ENCODE measurements at regions not wholly inside any gene's neighbourhood (a gene's known extent, or its start where the extent isn't known, plus 50 kb on each side); places are given as distances from the start of the nearest gene placed in this dataset.

- H3K9ac ChIP-seq (ENCODE audit: low read length): no peak overlapping the region
- no peaks in the 10 kb centered on the region for H3K36me3 ChIP-seq (ENCODE audit: control insufficient read depth, insufficient read depth, low read length)
- no peak overlapping the region for H3K4me3 ChIP-seq (ENCODE audit: low read depth, low read length)
- H3K4me1 ChIP-seq (ENCODE audit: control insufficient read depth, insufficient read depth, low read length): peaks cover 9% of the 10 kb centered on the region
- H3K9me3 ChIP-seq (ENCODE audit: control insufficient read depth, insufficient read depth, low read depth, low read length): no peaks in the 10 kb centered on the region
- H3K27ac ChIP-seq (ENCODE audit: low read depth, low read length): no peak overlapping the region
- H3K27me3 ChIP-seq (ENCODE audit: control insufficient read depth, insufficient read depth, low read length): no peaks in the 10 kb centered on the region
Observed at GRCh38 chr6:40268166-40268565, 319.0 kb downstream of the LRFN2 start.

DNA sequence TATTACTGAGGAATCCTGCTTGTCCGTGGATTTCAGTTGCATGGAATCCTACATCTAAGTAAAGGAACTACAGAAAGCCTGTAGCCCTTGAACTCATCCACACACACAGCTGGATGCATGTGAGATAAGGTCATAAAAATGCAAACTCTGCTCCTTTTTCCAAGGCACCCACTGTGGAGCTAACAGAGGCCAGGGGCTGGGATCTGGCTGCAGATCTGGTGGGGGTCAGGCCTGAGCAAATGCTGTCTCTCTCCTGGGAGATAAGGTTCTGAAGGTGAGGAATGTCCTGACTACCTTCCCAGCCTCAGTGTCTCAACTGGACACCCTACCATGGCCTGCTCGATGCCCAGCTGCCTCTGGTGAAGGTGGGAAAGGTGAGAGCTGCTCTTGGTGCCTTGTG, 321.5 kb downstream of the LRFN2 start:
- Histone ChIP-seq H3K27ac (ENCODE audit: low read depth, low read length) (no peak overlapping the region), H3K36me3 (ENCODE audit: control insufficient read depth, insufficient read depth, low read length) (no peaks in the 10 kb centered on the region), H3K9ac (ENCODE audit: low read length) (no peak overlapping the region), H3K27me3 (ENCODE audit: control insufficient read depth, insufficient read depth, low read length) (no peaks in the 10 kb centered on the region), H3K4me1 (ENCODE audit: control insufficient read depth, insufficient read depth, low read length) (peaks cover 9% of the 10 kb centered on the region), H3K9me3 (ENCODE audit: control insufficient read depth, insufficient read depth, low read depth, low read length) (no peaks in the 10 kb centered on the region), H3K4me3 (ENCODE audit: low read depth, low read length) (no peak overlapping the region)

- Histone ChIP-seq H3K27ac (ENCODE audit: low read depth, low read length) (no peak overlapping the region), H3K27me3 (ENCODE audit: control insufficient read depth, insufficient read depth, low read length) (no peaks in the 10 kb centered on the region), H3K4me1 (ENCODE audit: control insufficient read depth, insufficient read depth, low read length) (peaks cover 9% of the 10 kb centered on the region), H3K9ac (ENCODE audit: low read length) (no peak overlapping the region), H3K36me3 (ENCODE audit: control insufficient read depth, insufficient read depth, low read length) (no peaks in the 10 kb centered on the region), H3K9me3 (ENCODE audit: control insufficient read depth, insufficient read depth, low read depth, low read length) (no peaks in the 10 kb centered on the region), H3K4me3 (ENCODE audit: low read depth, low read length) (no peak overlapping the region)
Observed at GRCh38 chr6:40263970-40264369, 323.2 kb downstream of the LRFN2 start.

DNA sequence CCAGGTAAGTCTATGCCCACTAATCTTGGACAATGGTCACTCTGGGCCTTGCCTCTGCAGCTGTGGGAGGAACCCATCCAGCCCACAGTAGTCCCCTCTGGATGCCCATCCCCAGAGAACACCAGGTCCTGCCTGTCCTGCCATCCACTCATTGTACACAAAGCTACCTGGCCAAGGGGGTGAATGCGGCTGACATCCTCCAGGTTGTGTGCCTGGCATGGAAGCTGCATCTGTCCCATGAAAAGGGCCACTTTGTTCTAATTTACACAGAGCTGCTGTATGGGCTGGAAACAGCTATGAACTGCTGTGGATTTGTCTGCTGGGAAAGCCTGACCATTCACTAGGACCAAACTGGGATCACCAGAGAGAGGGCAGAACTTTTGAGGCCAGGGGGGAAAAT, 324.8 kb downstream of the LRFN2 start:
- Histone ChIP-seq H3K9me3 (ENCODE audit: control insufficient read depth, insufficient read depth, low read depth, low read length) (no peaks in the 10 kb centered on the region), H3K4me3 (ENCODE audit: low read depth, low read length) (no peak overlapping the region), H3K27me3 (ENCODE audit: control insufficient read depth, insufficient read depth, low read length) (no peaks in the 10 kb centered on the region), H3K27ac (ENCODE audit: low read depth, low read length) (no peak overlapping the region), H3K9ac (ENCODE audit: low read length) (no peak overlapping the region), H3K36me3 (ENCODE audit: control insufficient read depth, insufficient read depth, low read length) (no peaks in the 10 kb centered on the region), H3K4me1 (ENCODE audit: control insufficient read depth, insufficient read depth, low read length) (peaks cover 6% of the 10 kb centered on the region)

GRCh38 chr6:40258531-40258930, 324.3 kb upstream of the MOCS1 start:
- Histone ChIP-seq H3K36me3 (ENCODE audit: control insufficient read depth, insufficient read depth, low read length) (no peaks in the 10 kb centered on the region), H3K27me3 (ENCODE audit: control insufficient read depth, insufficient read depth, low read length) (no peaks in the 10 kb centered on the region), H3K27ac (ENCODE audit: low read depth, low read length) (no peak overlapping the region), H3K4me1 (ENCODE audit: control insufficient read depth, insufficient read depth, low read length) (peaks cover 6% of the 10 kb centered on the region), H3K9ac (ENCODE audit: low read length) (no peak overlapping the region), H3K4me3 (ENCODE audit: low read depth, low read length) (no peak overlapping the region), H3K9me3 (ENCODE audit: control insufficient read depth, insufficient read depth, low read depth, low read length) (no peaks in the 10 kb centered on the region)

DNA sequence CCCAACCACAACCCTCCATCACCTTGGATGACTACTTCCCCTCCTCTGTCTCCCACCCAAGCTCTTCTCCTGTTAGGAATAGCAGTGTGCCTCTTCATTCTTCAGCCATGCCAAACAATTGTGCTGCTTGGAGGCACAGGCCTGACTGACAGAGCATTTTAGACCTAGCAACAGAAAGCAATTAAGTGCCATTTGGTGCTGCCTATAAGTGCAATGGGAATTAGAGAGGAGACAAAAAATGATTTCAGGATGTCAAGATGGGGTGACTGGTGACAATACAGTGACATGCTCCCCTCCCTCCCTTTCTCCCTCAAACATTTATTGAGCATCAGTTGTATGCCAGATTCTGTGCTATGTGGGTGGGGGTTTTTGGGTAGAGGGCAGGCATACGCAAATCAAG, 322.6 kb upstream of the MOCS1 start:
- Histone ChIP-seq H3K4me3 (ENCODE audit: low read depth, low read length) (no peak overlapping the region), H3K27me3 (ENCODE audit: control insufficient read depth, insufficient read depth, low read length) (no peaks in the 10 kb centered on the region), H3K9ac (ENCODE audit: low read length) (no peak overlapping the region), H3K27ac (ENCODE audit: low read depth, low read length) (no peak overlapping the region), H3K9me3 (ENCODE audit: control insufficient read depth, insufficient read depth, low read depth, low read length) (no peaks in the 10 kb centered on the region), H3K36me3 (ENCODE audit: control insufficient read depth, insufficient read depth, low read length) (no peaks in the 10 kb centered on the region), H3K4me1 (ENCODE audit: control insufficient read depth, insufficient read depth, low read length) (peaks cover 6% of the 10 kb centered on the region)

- H3K27ac ChIP-seq (ENCODE audit: low read depth, low read length): no peak overlapping the region
- H3K4me1 ChIP-seq (ENCODE audit: control insufficient read depth, insufficient read depth, low read length): peaks cover 6% of the 10 kb centered on the region
- H3K4me3 ChIP-seq (ENCODE audit: low read depth, low read length): no peak overlapping the region
- H3K36me3 ChIP-seq (ENCODE audit: control insufficient read depth, insufficient read depth, low read length): no peaks in the 10 kb centered on the region
- H3K9ac ChIP-seq (ENCODE audit: low read length): no peak overlapping the region
- H3K9me3 ChIP-seq (ENCODE audit: control insufficient read depth, insufficient read depth, low read depth, low read length): no peaks in the 10 kb centered on the region
- no peaks in the 10 kb centered on the region for H3K27me3 ChIP-seq (ENCODE audit: control insufficient read depth, insufficient read depth, low read length)
Observed at GRCh38 chr6:40256224-40256623, 322.0 kb upstream of the MOCS1 start.

DNA sequence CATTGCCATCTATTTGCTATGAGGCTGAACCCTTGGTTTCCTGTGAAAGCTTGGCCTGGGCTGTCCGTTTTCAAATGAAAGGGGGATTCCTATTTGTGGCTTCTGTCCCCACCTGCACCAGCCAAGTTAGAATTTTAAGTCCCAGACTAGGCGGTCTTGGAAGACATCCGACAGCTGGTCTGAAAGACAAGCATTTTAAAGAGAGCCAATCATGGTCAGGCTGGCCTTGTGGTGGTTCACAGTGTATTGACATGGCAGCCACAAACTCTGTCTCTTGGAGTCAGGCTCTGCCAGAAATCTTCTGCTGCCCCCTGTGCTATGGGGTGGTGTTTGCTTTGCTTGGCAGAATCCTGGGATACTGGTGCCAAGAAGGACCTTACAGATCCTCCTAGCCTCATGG, 319.2 kb upstream of the MOCS1 start:
- Histone ChIP-seq H3K9ac (ENCODE audit: low read length) (no peak overlapping the region), H3K27ac (ENCODE audit: low read depth, low read length) (no peak overlapping the region), H3K4me3 (ENCODE audit: low read depth, low read length) (no peak overlapping the region), H3K4me1 (ENCODE audit: control insufficient read depth, insufficient read depth, low read length) (peaks cover under 1% of the 10 kb centered on the region), H3K27me3 (ENCODE audit: control insufficient read depth, insufficient read depth, low read length) (no peaks in the 10 kb centered on the region), H3K9me3 (ENCODE audit: control insufficient read depth, insufficient read depth, low read depth, low read length) (no peaks in the 10 kb centered on the region), H3K36me3 (ENCODE audit: control insufficient read depth, insufficient read depth, low read length) (no peaks in the 10 kb centered on the region)

DNA sequence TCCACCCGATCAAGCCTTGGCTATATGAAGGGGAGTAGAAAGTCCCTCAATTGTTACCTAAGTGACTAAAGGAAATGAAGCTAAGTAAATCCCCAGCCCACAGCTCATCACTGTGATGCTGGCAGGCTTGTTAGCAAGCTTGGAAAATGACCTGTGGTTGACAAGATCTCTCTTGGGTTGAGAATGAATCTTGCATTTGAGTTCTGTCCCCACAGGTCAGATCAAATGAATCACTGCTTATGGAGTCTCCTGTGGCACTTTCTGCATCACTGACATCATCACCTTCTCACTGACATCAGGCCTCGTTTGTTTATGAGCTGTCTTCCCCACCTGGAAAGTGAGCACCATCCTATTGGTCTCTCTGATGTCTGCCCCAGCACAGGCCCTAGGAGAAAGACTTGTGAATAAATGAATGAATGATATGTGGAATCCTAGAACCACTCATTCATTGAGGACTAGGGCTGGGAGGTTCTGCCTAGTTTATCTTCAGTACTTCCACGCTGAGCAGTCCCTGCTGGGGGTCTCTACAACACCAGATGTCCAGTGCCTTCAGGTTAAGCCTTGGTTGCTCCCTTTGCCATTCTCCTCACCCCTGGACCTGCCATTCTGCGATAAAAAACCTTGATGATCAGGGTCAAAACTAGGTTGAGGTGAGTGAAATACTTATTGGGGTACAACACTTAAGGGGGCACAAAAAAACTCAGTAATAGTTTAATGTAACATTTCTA, 318.4 kb upstream of the MOCS1 start:
- Histone ChIP-seq H3K27me3 (ENCODE audit: control insufficient read depth, insufficient read depth, low read length) (peaks cover 3% of the 10 kb centered on the region; the same call in 1 of the 2 replicates), H3K36me3 (ENCODE audit: control insufficient read depth, insufficient read depth, low read length) (no peaks in the 10 kb centered on the region), H3K4me1 (ENCODE audit: control insufficient read depth, insufficient read depth, low read length) (no peaks in the 10 kb centered on the region), H3K9me3 (ENCODE audit: control insufficient read depth, insufficient read depth, low read depth, low read length) (no peaks in the 10 kb centered on the region), H3K9ac (ENCODE audit: low read length) (no peak overlapping the region), H3K27ac (ENCODE audit: low read depth, low read length) (no peak overlapping the region), H3K4me3 (ENCODE audit: low read depth, low read length) (no peak overlapping the region)

- no peak overlapping the region for H3K4me3 ChIP-seq (ENCODE audit: low read depth, low read length)
- no peak overlapping the region for H3K27ac ChIP-seq (ENCODE audit: low read depth, low read length)
- no peaks in the 10 kb centered on the region for H3K36me3 ChIP-seq (ENCODE audit: control insufficient read depth, insufficient read depth, low read length)
- H3K4me1 ChIP-seq (ENCODE audit: control insufficient read depth, insufficient read depth, low read length): no peaks in the 10 kb centered on the region
- H3K27me3 ChIP-seq (ENCODE audit: control insufficient read depth, insufficient read depth, low read length): peaks cover 3% of the 10 kb centered on the region; the same call in 1 of the 2 replicates
- H3K9me3 ChIP-seq (ENCODE audit: control insufficient read depth, insufficient read depth, low read depth, low read length): no peaks in the 10 kb centered on the region
- no peak overlapping the region for H3K9ac ChIP-seq (ENCODE audit: low read length)
Observed at GRCh38 chr6:40251637-40252300, 317.5 kb upstream of the MOCS1 start.

DNA sequence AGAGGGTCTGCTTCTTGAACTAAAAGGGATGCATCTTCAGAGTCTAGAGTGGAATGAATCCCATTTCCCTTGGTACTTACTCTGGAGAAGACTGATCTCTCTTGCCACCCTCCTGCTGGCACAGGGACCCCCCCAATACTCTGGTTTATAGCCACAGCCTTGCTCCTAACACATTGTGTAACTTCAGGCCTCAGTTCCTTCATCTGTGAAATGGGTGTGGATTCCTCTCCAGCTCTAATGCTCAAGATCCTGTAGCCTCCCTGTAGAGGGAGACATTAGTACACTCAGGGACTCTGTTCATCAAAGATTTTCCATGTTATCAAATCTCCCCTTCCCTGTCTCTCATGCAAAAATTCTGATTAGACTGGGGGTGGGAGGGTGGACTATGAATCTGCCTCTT, 315.7 kb upstream of the MOCS1 start:
- Histone ChIP-seq H3K4me1 (ENCODE audit: control insufficient read depth, insufficient read depth, low read length) (no peaks in the 10 kb centered on the region), H3K9me3 (ENCODE audit: control insufficient read depth, insufficient read depth, low read depth, low read length) (no peaks in the 10 kb centered on the region), H3K27ac (ENCODE audit: low read depth, low read length) (no peak overlapping the region), H3K9ac (ENCODE audit: low read length) (no peak overlapping the region), H3K4me3 (ENCODE audit: low read depth, low read length) (no peak overlapping the region), H3K36me3 (ENCODE audit: control insufficient read depth, insufficient read depth, low read length) (no peaks in the 10 kb centered on the region), H3K27me3 (ENCODE audit: control insufficient read depth, insufficient read depth, low read length) (peaks cover 3% of the 10 kb centered on the region; the same call in 1 of the 2 replicates)

Measured in HUES6 (cell line).